ENCODE measurements at regions not wholly inside any gene's neighbourhood (a gene's known extent, or its start where the extent isn't known, plus 50 kb on each side); places are given as distances from the start of the nearest gene placed in this dataset.
"Not testable (repeated sequence)": the region's sequence is repeated elsewhere in the genome, so short reads cannot be mapped to it uniquely, and the experiment has no call there.

GRCh38 chr6:145155873-145156782 lies 579.2 kb downstream of the EPM2A start:
- no peak overlapping the region for H3K27ac Mint-ChIP-seq
- peaks cover 10% of the 10 kb centered on the region; the same call in 1 of the 2 replicates for H3K36me3 Mint-ChIP-seq (ENCODE audit: low read depth)
- peaks cover 17% of the 10 kb centered on the region for H3K4me1 Mint-ChIP-seq (ENCODE audit: low read depth)
- DNase-seq: no peak
- H3K4me3 Mint-ChIP-seq: no peak overlapping the region
- no peak for TF ChIP-seq CTCF (IDR thresholded peaks at IDR 0.05)
- H3K9me3 Mint-ChIP-seq: peaks cover 13% of the 10 kb centered on the region
- no peaks in the 10 kb centered on the region; the same call in 1 of the 2 replicates for H3K27me3 Mint-ChIP-seq (ENCODE audit: insufficient read depth)

GRCh38 chr6:145158636-145159035 lies 576.7 kb downstream of the EPM2A start:
- H3K27ac Mint-ChIP-seq; DNase-seq; H3K4me3 Mint-ChIP-seq; H3K27me3 Mint-ChIP-seq (ENCODE audit: insufficient read depth); H3K36me3 Mint-ChIP-seq (ENCODE audit: low read depth): not testable (repeated sequence)
- H3K4me1 Mint-ChIP-seq (ENCODE audit: low read depth): peaks cover 17% of the 10 kb centered on the region
- peaks cover 13% of the 10 kb centered on the region for H3K9me3 Mint-ChIP-seq

- Mint-ChIP-seq H3K9me3 (peaks cover 13% of the 10 kb centered on the region), H3K4me3 (no peak overlapping the region), H3K36me3 (ENCODE audit: low read depth) (peaks cover 10% of the 10 kb centered on the region; the same call in 1 of the 2 replicates), H3K4me1 (ENCODE audit: low read depth) (peaks cover 12% of the 10 kb centered on the region), H3K27ac (no peak overlapping the region), H3K27me3 (ENCODE audit: insufficient read depth) (no peaks in the 10 kb centered on the region; the same call in 1 of the 2 replicates)
- no peak for DNase-seq
- TF ChIP-seq CTCF (IDR thresholded peaks at IDR 0.05): no peak
Observed at GRCh38 chr6:145159921-145160320, 575.4 kb downstream of the EPM2A start.

- H3K27ac Mint-ChIP-seq: no peak overlapping the region
- TF ChIP-seq CTCF (IDR thresholded peaks at IDR 0.05): no peak
- H3K27me3 Mint-ChIP-seq (ENCODE audit: insufficient read depth): no peaks in the 10 kb centered on the region; the same call in 1 of the 2 replicates
Observed at GRCh38 chr6:145161501-145161900, 573.8 kb downstream of the EPM2A start.

GRCh38 chr6:145169726-145170224 lies 565.5 kb downstream of the EPM2A start:
- no peak overlapping the region for H3K4me3 Mint-ChIP-seq
- H3K4me1 Mint-ChIP-seq (ENCODE audit: low read depth): no peaks in the 10 kb centered on the region

More at GRCh38 chr6:145161501-145161900, 573.8 kb downstream of the EPM2A start:
- Mint-ChIP-seq H3K4me3 (no peak overlapping the region), H3K4me1 (ENCODE audit: low read depth) (no peaks in the 10 kb centered on the region), H3K36me3 (ENCODE audit: low read depth) (peaks cover 10% of the 10 kb centered on the region; the same call in 1 of the 2 replicates), H3K9me3 (peaks cover 13% of the 10 kb centered on the region)
- no peak for DNase-seq

More at GRCh38 chr6:145169726-145170224, 565.5 kb downstream of the EPM2A start:
- TF ChIP-seq CTCF (IDR thresholded peaks at IDR 0.05): no peak
- no peak for DNase-seq
- Mint-ChIP-seq H3K36me3 (ENCODE audit: low read depth) (no peaks in the 10 kb centered on the region), H3K27me3 (ENCODE audit: insufficient read depth) (no peaks in the 10 kb centered on the region; the same call in none of the 2 replicates), H3K27ac (no peak overlapping the region), H3K9me3 (no peaks in the 10 kb centered on the region)

Measured in HFFc6 (cell line).